Neural progenitor cell (in vitro differentiated cells): ENCODE measurements at regions not wholly inside any gene's neighbourhood (a gene's known extent, or its start where the extent isn't known, plus 50 kb on each side); places are given as distances from the start of the nearest gene placed in this dataset.

Source experiments
- CTCF ChIP-seq: fragments of 200-600 bp; sonication (generic); IDR thresholded peaks from 2 replicates; pipeline ENCODE4 v1.5.1; 2017; ENCODE audit warnings: antibody characterized with exemption, mild to moderate bottlenecking
- EZH2 ChIP-seq: fragments of 200-600 bp; sonication (generic); IDR thresholded peaks from 2 replicates; pipeline ENCODE4 v1.6.1; 2017; ENCODE audit warnings: antibody characterized with exemption, mild to moderate bottlenecking, moderate library complexity
- EZH2phosphoT487 ChIP-seq: fragments of 200-600 bp; sonication (generic); IDR thresholded peaks from 2 replicates; pipeline ENCODE4 v1.6.1; 2017; ENCODE audit warnings: antibody characterized with exemption

DNA sequence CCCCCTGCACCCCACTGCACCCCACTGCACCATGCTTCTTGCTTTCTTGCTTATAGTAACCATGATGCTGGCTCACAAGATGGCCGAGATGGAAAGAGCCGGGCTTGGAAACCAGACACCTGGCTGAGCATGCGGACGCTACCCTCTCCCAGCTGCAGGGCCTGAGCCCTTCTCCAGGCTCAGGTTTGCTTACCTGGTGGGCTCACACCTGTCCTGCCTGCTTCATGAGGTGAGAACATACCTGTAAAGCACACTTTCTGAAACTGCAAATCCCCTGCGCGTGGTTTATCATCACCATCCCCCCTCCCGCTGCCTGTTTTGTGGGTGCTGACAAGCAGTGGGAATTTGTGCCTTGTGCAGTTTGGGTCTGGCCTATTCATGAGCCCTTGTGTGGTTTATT is 302.7 kb downstream of the GLRX3 start:
- no peak for TF ChIP-seq EZH2phosphoT487
- TF ChIP-seq CTCF, result no peak
- no peak for TF ChIP-seq EZH2
